ENCODE measurements at regions not wholly inside any gene's neighbourhood (a gene's known extent, or its start where the extent isn't known, plus 50 kb on each side); places are given as distances from the start of the nearest gene placed in this dataset.

GRCh38 chr22:45061332-45061731 lies 51.5 kb upstream of the PHF21B start:
- no peaks in the 10 kb centered on the region for H3K4me1 ChIP-seq (ENCODE audit: control insufficient read depth, insufficient read depth, low read length, poor library complexity, severe bottlenecking)
- Mint-ChIP-seq H3K36me3 (no peaks in the 10 kb centered on the region), H3K9me3 (peaks cover 0 to 1% (median 0%) of the 10 kb centered on the region in 7 donors), H3K27me3 (peaks cover 8% of the 10 kb centered on the region), H3K4me3 (no peak overlapping the region), H3K4me1 (peaks cover 0 to 7% (median 2%) of the 10 kb centered on the region in 4 donors), H3K27ac (no peak overlapping the region)
- no peaks in the 10 kb centered on the region for H3K36me3 ChIP-seq (ENCODE audit: control insufficient read depth, insufficient read depth, low read length)
- H3K27ac ChIP-seq (ENCODE audit: insufficient read depth, low read length, poor library complexity, severe bottlenecking): no peak overlapping the region
- DNase-seq: no peak
- no peaks in the 10 kb centered on the region for H3K27me3 ChIP-seq (ENCODE audit: control insufficient read depth, insufficient read depth, low read length)
- no peak for ATAC-seq (ENCODE audit: low read depth in 2 of 2)
- no peaks in the 10 kb centered on the region for H3K9me3 ChIP-seq (ENCODE audit: control insufficient read depth in 2 of 2, low read length in 2 of 2)
- no peak overlapping the region for H3K4me3 ChIP-seq (ENCODE audit: low read depth, low read length)

GRCh38 chr22:45064313-45065278 lies 54.8 kb upstream of the PHF21B start:
- peak overlapping the region in 2 of 3 donors; percentile 47 to 67 for H3K27ac Mint-ChIP-seq
- ATAC-seq (ENCODE audit: low read depth in 2 of 2) (peak; percentile 56 to 62), DNase-seq (peak in 2 of 3 donors; percentile 5 to 43)
- no peaks in the 10 kb centered on the region for H3K4me1 ChIP-seq (ENCODE audit: control insufficient read depth, insufficient read depth, low read length, poor library complexity, severe bottlenecking)
- H3K4me3 Mint-ChIP-seq: no peak overlapping the region
- no peaks in the 10 kb centered on the region for H3K36me3 Mint-ChIP-seq
- no peak overlapping the region for H3K4me3 ChIP-seq (ENCODE audit: low read depth, low read length)
- H3K27me3 ChIP-seq (ENCODE audit: control insufficient read depth, insufficient read depth, low read length): no peaks in the 10 kb centered on the region
- H3K27me3 Mint-ChIP-seq: peaks cover 10% of the 10 kb centered on the region
- no peak overlapping the region for H3K27ac ChIP-seq (ENCODE audit: insufficient read depth, low read length, poor library complexity, severe bottlenecking)
- no peaks in the 10 kb centered on the region for H3K36me3 ChIP-seq (ENCODE audit: control insufficient read depth, insufficient read depth, low read length)
- peaks cover 0 to 5% (median 2%) of the 10 kb centered on the region in 4 donors for H3K4me1 Mint-ChIP-seq
- H3K9me3 ChIP-seq (ENCODE audit: control insufficient read depth in 2 of 2, low read length in 2 of 2): no peaks in the 10 kb centered on the region
- H3K9me3 Mint-ChIP-seq: peaks cover 0 to 4% (median 0%) of the 10 kb centered on the region in 7 donors

- H3K9me3 Mint-ChIP-seq: peaks cover 0 to 4% (median 0%) of the 10 kb centered on the region in 7 donors
- no peak overlapping the region for H3K4me3 Mint-ChIP-seq
- H3K27me3 ChIP-seq (ENCODE audit: control insufficient read depth, insufficient read depth, low read length): no peaks in the 10 kb centered on the region
- DNase-seq: no peak
- no peaks in the 10 kb centered on the region for H3K36me3 Mint-ChIP-seq
- H3K27ac Mint-ChIP-seq: no peak overlapping the region
- H3K36me3 ChIP-seq (ENCODE audit: control insufficient read depth, insufficient read depth, low read length): no peaks in the 10 kb centered on the region
- H3K27ac ChIP-seq (ENCODE audit: insufficient read depth, low read length, poor library complexity, severe bottlenecking): no peak overlapping the region
- ATAC-seq (ENCODE audit: low read depth in 2 of 2): no peak
- no peaks in the 10 kb centered on the region for H3K4me1 ChIP-seq (ENCODE audit: control insufficient read depth, insufficient read depth, low read length, poor library complexity, severe bottlenecking)
- no peak overlapping the region for H3K4me3 ChIP-seq (ENCODE audit: low read depth, low read length)
- H3K4me1 Mint-ChIP-seq: peaks cover 0 to 5% (median 2%) of the 10 kb centered on the region in 4 donors
- peaks cover 10% of the 10 kb centered on the region for H3K27me3 Mint-ChIP-seq
- H3K9me3 ChIP-seq (ENCODE audit: control insufficient read depth in 2 of 2, low read length in 2 of 2): no peaks in the 10 kb centered on the region
These were observed 55.9 kb upstream of the PHF21B start for GRCh38 chr22:45065726-45066125.

GRCh38 chr22:45067731-45068130 lies 57.9 kb upstream of the PHF21B start:
- H3K9me3 ChIP-seq (ENCODE audit: control insufficient read depth in 2 of 2, low read length in 2 of 2): no peaks in the 10 kb centered on the region
- ATAC-seq (ENCODE audit: low read depth in 2 of 2) (no peak), DNase-seq (no peak)
- H3K36me3 ChIP-seq (ENCODE audit: control insufficient read depth, insufficient read depth, low read length): no peaks in the 10 kb centered on the region
- no peak overlapping the region for H3K27ac Mint-ChIP-seq
- H3K4me3 ChIP-seq (ENCODE audit: low read depth, low read length): no peak overlapping the region
- peaks cover 0 to 4% (median 0%) of the 10 kb centered on the region in 7 donors for H3K9me3 Mint-ChIP-seq
- peaks cover 11% of the 10 kb centered on the region for H3K27me3 Mint-ChIP-seq
- H3K36me3 Mint-ChIP-seq: no peaks in the 10 kb centered on the region
- H3K27ac ChIP-seq (ENCODE audit: insufficient read depth, low read length, poor library complexity, severe bottlenecking): no peak overlapping the region
- no peaks in the 10 kb centered on the region for H3K27me3 ChIP-seq (ENCODE audit: control insufficient read depth, insufficient read depth, low read length)
- H3K4me1 ChIP-seq (ENCODE audit: control insufficient read depth, insufficient read depth, low read length, poor library complexity, severe bottlenecking): no peaks in the 10 kb centered on the region
- no peak overlapping the region for H3K4me3 Mint-ChIP-seq
- peaks cover 0 to 5% (median 2%) of the 10 kb centered on the region in 4 donors for H3K4me1 Mint-ChIP-seq

DNA sequence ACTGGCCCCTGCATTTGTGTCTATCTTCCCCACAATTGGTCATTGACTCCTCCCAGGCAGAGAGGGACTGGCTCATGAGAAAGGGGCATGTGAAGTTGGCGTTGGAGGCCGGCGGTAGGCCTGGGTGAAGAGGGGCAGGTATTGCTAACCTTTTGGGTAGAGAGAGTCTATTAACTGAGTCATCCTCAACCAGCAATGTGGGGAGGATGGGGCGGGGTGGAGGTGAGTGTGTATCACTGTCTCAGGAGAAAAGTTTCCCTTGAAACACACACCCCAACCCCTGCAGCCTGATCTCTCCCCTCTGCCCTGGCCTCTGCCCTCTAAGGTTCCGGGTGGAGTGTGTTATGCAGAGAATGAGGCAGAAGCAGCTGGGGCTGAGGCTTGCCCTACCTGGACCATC lies 60.1 kb upstream of the PHF21B start:
- no peaks in the 10 kb centered on the region for H3K9me3 ChIP-seq (ENCODE audit: control insufficient read depth in 2 of 2, low read length in 2 of 2)
- H3K27ac ChIP-seq (ENCODE audit: insufficient read depth, low read length, poor library complexity, severe bottlenecking): no peak overlapping the region
- H3K36me3 ChIP-seq (ENCODE audit: control insufficient read depth, insufficient read depth, low read length): no peaks in the 10 kb centered on the region
- H3K36me3 Mint-ChIP-seq: no peaks in the 10 kb centered on the region
- H3K4me3 Mint-ChIP-seq: no peak overlapping the region
- no peaks in the 10 kb centered on the region for H3K4me1 Mint-ChIP-seq
- no peaks in the 10 kb centered on the region for H3K27me3 ChIP-seq (ENCODE audit: control insufficient read depth, insufficient read depth, low read length)
- H3K27me3 Mint-ChIP-seq: peaks cover 11% of the 10 kb centered on the region
- no peak overlapping the region for H3K4me3 ChIP-seq (ENCODE audit: low read depth, low read length)
- H3K27ac Mint-ChIP-seq: no peak overlapping the region
- H3K9me3 Mint-ChIP-seq: peaks cover 0 to 4% (median 0%) of the 10 kb centered on the region in 7 donors
- no peaks in the 10 kb centered on the region for H3K4me1 ChIP-seq (ENCODE audit: control insufficient read depth, insufficient read depth, low read length, poor library complexity, severe bottlenecking)
- DNase-seq (no peak), ATAC-seq (ENCODE audit: low read depth in 2 of 2) (no peak)

DNA sequence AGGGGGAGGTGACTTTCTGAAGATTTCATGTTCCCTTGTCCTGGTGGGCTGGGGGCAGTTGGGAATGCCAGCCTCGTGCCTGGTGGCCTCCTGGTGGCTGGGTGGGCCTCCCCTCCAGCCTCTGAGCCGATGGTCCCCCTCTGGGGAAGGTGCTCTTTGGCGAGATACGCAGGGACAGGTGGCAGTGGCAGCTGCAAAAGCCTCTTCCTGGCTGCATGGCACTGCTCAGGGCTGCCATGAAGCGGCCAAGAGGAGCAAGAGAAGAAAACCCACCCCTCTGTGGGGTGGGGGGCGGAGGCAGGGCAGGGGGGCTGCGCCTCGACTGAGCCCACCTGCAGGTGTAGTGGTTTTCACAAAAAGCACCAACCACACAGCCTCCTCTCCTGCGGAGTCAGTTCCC lies 61.8 kb upstream of the PHF21B start:
- Mint-ChIP-seq H3K4me3 (no peak overlapping the region), H3K9me3 (peaks cover 0 to 5% (median 0%) of the 10 kb centered on the region in 7 donors), H3K27ac (no peak overlapping the region), H3K36me3 (no peaks in the 10 kb centered on the region), H3K4me1 (no peaks in the 10 kb centered on the region), H3K27me3 (peaks cover 19% of the 10 kb centered on the region)
- Histone ChIP-seq H3K27ac (ENCODE audit: insufficient read depth, low read length, poor library complexity, severe bottlenecking) (no peak overlapping the region), H3K4me3 (ENCODE audit: low read depth, low read length) (no peak overlapping the region), H3K36me3 (ENCODE audit: control insufficient read depth, insufficient read depth, low read length) (no peaks in the 10 kb centered on the region), H3K27me3 (ENCODE audit: control insufficient read depth, insufficient read depth, low read length) (no peaks in the 10 kb centered on the region), H3K4me1 (ENCODE audit: control insufficient read depth, insufficient read depth, low read length, poor library complexity, severe bottlenecking) (no peaks in the 10 kb centered on the region), H3K9me3 (ENCODE audit: control insufficient read depth in 2 of 2, low read length in 2 of 2) (no peaks in the 10 kb centered on the region)
- no peak for DNase-seq
- ATAC-seq (ENCODE audit: low read depth in 2 of 2): no peak

DNA sequence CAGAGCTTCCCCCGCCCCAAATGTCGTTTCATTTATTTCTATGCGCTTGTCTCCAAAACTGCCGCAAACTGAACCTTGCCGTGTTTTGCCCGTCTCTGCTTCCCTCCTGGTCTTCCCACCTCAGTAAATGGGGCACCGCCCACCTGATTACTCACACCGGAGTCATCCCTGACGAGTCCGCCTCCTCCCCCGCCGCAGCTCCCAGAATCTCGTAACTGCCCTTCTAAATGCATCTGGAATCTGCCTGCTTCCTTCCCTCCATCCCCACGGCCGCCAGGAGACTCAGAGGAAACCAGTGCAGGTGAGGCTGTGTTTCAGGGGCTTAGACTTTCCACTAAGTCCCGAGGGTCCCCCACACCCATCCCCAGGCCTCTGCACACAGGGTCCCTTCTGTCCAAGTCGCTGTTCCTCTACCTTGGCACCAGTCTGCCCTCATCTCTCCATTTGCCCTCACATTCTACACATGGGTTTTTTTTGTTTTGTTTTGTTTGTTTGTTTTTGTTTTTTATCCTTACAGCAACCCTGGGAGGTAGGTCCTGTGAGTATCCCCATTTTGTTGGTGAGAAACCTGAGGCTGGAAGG lies 62.6 kb upstream of the PHF21B start:
- H3K27ac Mint-ChIP-seq: peak overlapping the region in 1 of 3 donors; percentile 64
- H3K4me3 ChIP-seq (ENCODE audit: low read depth, low read length): no peak overlapping the region
- no peak overlapping the region for H3K4me3 Mint-ChIP-seq
- no peaks in the 10 kb centered on the region for H3K4me1 ChIP-seq (ENCODE audit: control insufficient read depth, insufficient read depth, low read length, poor library complexity, severe bottlenecking)
- no peaks in the 10 kb centered on the region for H3K27me3 ChIP-seq (ENCODE audit: control insufficient read depth, insufficient read depth, low read length)
- DNase-seq: no peak
- no peak for ATAC-seq (ENCODE audit: low read depth in 2 of 2)
- H3K36me3 Mint-ChIP-seq: no peaks in the 10 kb centered on the region
- H3K9me3 Mint-ChIP-seq: peaks cover 0 to 7% (median 0%) of the 10 kb centered on the region in 7 donors
- H3K4me1 Mint-ChIP-seq: no peaks in the 10 kb centered on the region
- peaks cover 21% of the 10 kb centered on the region for H3K27me3 Mint-ChIP-seq
- no peaks in the 10 kb centered on the region for H3K9me3 ChIP-seq (ENCODE audit: control insufficient read depth in 2 of 2, low read length in 2 of 2)
- no peaks in the 10 kb centered on the region for H3K36me3 ChIP-seq (ENCODE audit: control insufficient read depth, insufficient read depth, low read length)
- H3K27ac ChIP-seq (ENCODE audit: insufficient read depth, low read length, poor library complexity, severe bottlenecking): no peak overlapping the region

Measured in CD4-positive, CD25-positive, alpha-beta regulatory T cell (primary cell).